Stimulated activated CD4-positive, alpha-beta T cell treated with anti-CD3 and anti-CD28 coated beads, TNF-alpha, amount 100 ng/mL, for 24 hours (primary cell): ENCODE measurements at regions not wholly inside any gene's neighbourhood (a gene's known extent, or its start where the extent isn't known, plus 50 kb on each side); places are given as distances from the start of the nearest gene placed in this dataset.
"Not testable (repeated sequence)": the region's sequence is repeated elsewhere in the genome, so short reads cannot be mapped to it uniquely, and the experiment has no call there.

Experiments used
- DNase-seq, 3 experiments: peaks; one replicate each; pipeline ENCODE4 v3.0.0-alpha.2; 2020; ENCODE audit warnings: low read depth in 3 of 3

GRCh38 chr6:90463359-90463758, 123.5 kb downstream of the MAP3K7 start:
- no peak for DNase-seq

DNA sequence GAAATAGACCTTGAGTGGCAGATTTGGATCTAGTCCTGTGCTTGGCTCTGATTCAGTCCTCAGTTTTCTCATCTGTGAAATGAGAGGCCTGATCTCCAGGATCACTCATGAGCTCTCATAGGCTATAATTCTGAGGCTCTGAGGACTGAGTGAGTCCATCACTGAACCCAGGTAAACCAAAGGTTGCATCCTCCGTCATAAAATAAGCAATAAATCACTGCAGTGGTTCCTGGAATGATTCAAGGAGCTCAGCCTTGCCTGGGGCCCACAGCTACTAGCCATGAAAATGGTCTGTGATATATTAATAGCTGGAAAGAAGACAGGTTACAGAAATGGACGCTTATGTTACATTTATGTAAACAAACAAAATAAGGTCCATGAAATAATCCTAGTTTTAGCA, 124.8 kb downstream of the MAP3K7 start:
- no peak for DNase-seq

- no peak for DNase-seq
Measured at GRCh38 chr6:90461383-90461782, 125.5 kb downstream of the MAP3K7 start.

DNA sequence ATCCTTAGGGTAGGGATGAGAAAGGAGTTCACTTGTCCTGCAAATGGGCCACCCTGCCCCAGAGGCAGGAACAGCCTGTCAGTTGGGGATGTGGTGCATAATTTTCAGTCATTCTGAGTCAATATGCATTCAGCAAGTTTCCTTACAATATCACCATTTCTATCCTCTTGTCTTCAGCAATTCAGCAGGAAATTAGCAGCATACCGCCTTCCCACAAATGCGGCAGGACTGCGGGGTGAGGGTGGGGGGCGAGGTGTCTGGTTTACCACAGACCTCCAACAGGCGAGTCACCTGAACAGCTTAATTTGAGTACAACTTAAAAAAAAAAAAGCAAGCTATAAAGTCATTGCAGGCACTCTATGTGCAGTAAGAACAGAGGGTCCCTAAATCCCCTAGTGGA, 126.8 kb downstream of the MAP3K7 start:
- DNase-seq = peak in 1 of 3 experiments; percentile 60

GRCh38 chr6:90459225-90459758, 127.6 kb downstream of the MAP3K7 start:
- no peak for DNase-seq

DNA sequence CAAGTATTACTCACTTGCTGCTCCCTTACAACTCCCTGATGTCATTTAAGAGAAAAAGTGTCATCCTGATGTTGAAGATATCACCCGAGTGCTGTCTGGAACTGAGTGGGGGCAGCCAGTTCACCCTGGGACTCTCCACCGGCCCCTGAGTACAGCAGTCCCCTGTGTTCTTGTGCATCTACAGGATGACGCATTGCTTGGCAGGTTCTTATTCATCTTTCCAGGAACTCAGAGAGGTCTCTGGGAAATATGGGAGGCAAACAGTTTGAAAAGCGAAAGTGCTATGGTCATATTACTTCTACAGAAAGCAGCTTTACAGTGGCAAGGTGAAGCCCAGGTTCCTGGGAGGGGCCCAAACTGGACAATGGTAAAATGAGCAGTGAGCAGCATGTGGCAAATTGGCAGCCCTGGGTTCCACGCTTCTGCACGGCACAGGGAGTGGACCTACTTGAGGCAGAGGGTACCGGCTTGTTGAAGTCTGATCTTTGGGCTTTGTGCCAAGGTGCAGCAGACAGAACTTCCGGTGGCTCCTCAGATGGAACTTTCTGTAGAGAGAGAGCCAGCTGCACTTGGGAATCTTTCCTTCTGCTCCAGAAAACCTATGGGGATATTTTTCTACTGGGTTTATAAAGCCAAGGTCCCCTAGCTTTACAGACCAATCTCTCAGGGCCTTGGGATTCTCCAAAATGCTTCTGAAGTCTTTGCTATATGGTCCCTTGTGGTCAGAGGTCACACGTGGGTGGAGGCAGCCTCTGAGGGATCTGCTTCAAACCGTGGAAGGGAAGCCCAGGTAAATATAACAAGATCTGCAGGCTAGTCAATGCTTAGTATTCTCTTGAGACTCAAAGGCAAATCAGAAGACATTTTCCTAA, 128.3 kb downstream of the MAP3K7 start:
- peak; percentile 57 to 84 (median 77) for DNase-seq

- DNase-seq = no peak
Measured at GRCh38 chr6:90457867-90458259, 129.0 kb downstream of the MAP3K7 start.

GRCh38 chr6:90456997-90457866, 129.6 kb downstream of the MAP3K7 start:
- DNase-seq = not testable (repeated sequence)

- DNase-seq = no peak
Measured at GRCh38 chr6:90456001-90456400, 130.9 kb downstream of the MAP3K7 start.

DNA sequence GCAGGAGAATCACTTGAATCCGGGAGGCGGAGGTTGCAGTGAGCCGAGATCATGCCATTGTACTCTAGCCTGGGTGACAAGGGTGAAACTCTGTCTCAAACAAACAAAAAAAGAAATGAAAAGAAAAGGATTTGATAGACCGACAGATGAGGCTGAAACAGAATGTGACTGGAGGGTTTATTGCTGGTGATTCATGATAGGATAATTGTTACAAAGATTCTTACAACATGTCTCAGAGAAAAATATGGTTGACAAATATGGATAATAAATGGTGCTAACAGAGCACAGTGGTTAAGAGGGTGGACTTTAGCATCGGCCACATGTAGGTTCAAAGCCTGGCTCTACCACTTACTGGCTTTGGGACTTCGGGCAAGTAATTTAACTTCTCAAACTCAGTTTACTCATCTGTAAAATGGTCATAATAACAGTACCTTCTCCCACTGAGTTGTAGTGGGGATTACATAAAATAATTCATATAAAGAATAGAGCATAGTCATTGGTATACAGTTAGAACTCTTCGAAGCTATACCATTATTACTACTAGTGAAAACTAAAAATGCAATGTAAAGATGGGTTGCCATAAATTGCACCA, 131.9 kb downstream of the MAP3K7 start:
- DNase-seq = no peak

GRCh38 chr6:90450268-90450953, 136.5 kb downstream of the MAP3K7 start:
- no peak for DNase-seq

GRCh38 chr6:90449311-90449710, 137.6 kb downstream of the MAP3K7 start:
- no peak for DNase-seq

DNA sequence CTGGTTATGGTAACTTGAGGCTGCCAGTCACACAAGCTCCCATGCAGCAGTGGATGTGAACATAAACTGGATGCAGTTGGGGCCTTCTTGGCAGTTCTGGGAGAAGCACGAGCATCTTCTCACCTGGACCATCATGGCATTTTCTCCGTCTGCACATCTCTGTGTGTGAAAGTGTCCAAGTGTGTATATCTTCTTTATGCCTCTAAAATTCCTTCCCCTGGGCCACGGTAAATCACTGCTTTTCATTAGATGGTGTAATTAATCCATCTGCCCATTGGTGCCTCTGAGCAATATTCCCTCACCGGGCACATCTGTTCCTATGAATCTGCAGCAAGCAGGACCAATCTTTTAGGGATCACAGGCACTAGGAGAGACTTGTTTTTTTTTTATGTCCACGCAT, 138.0 kb downstream of the MAP3K7 start:
- no peak for DNase-seq

GRCh38 chr6:90446164-90446563, 140.7 kb downstream of the MAP3K7 start:
- DNase-seq = no peak

DNA sequence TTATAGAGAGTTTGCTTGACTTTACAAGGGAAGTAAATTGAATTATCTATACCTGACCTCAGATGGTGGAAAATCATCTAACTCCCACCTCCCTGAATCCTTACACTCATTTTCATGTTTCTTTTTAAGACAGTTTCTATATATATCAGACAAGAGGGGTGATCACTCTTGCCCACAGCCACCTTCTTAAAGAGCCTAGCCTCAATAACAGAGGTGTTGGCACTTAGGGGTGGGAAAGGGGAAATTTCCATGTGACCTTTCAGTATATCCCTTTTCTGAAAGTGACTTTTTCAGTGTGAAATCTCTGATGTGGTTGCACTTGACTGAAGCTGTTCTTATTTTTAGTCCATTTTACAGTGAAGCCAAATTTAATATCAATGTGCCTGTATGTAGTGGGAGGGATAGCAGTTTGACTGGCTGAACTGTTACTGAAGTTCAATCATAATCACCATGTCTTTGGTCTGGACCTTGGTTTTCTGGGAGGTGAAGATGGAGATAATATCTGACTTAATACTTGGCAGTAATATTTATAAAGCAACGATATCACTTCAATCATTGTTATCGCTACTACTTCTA, 141.3 kb downstream of the MAP3K7 start:
- DNase-seq = no peak

- no peak for DNase-seq
Measured at GRCh38 chr6:90444160-90444714, 142.6 kb downstream of the MAP3K7 start.

GRCh38 chr6:90442366-90442765, 144.5 kb downstream of the MAP3K7 start:
- DNase-seq = no peak

DNA sequence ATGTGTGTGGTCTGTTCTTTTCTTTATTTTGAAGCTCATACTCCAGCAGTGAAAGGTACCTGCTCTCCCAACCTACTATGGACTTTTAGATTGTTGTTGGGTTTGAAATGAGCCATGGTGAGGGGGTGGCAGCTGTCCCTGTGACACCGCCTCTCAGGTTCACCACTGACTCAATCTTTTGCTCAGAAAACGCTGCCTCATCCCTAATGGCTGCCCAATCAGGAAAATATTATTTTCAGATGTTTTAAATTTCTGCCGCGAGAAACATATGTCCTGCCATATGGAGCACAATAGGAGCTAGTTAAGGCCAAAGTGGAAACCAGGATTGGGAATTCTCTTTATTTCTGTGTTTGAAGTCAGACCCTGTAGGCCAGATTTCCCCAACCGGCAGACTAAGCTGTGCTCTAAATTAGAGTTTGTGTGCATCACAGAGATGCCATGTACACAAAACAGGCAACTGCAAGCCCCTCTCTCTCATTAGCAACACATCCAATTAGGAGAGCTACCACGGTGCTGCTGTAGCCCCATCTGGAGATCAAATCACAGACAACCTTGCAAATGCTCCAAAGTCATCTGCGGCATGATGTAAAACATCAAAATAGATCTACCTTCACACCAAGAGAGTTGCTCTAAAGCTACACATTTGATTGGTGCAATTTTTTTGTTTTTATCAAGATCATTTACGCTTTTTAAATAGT, 144.1 kb upstream of the BACH2 start:
- DNase-seq = no peak

GRCh38 chr6:90439586-90439985, 142.9 kb upstream of the BACH2 start:
- no peak for DNase-seq

- DNase-seq = no peak
Measured at GRCh38 chr6:90436403-90436802, 139.8 kb upstream of the BACH2 start.
